SU-DHL-6 (cell line): ENCODE measurements at regions not wholly inside any gene's neighbourhood (a gene's known extent, or its start where the extent isn't known, plus 50 kb on each side); places are given as distances from the start of the nearest gene placed in this dataset.

Source experiments
- EZH2phosphoT487 ChIP-seq: fragments of 200-600 bp; sonication (generic), shearing (Covaris generic); conservative IDR thresholded peaks from 2 replicates; pipeline ENCODE4 v1.6.1; 2018; ENCODE audit warnings: mild to moderate bottlenecking, antibody characterized with exemption, low read length, moderate library complexity, mixed read lengths
- TF ChIP-seq, protein P1 (sequence below): fragments of 200-600 bp; sonication (generic); IDR thresholded peaks from one replicate; pipeline ENCODE4 v1.5.1; 2017; ENCODE audit warnings: antibody characterized with exemption, mild to moderate bottlenecking, low read length, moderate library complexity; ENCODE audit not compliant: insufficient read depth, poor library complexity, severe bottlenecking

- TF ChIP-seq, protein P1, sequence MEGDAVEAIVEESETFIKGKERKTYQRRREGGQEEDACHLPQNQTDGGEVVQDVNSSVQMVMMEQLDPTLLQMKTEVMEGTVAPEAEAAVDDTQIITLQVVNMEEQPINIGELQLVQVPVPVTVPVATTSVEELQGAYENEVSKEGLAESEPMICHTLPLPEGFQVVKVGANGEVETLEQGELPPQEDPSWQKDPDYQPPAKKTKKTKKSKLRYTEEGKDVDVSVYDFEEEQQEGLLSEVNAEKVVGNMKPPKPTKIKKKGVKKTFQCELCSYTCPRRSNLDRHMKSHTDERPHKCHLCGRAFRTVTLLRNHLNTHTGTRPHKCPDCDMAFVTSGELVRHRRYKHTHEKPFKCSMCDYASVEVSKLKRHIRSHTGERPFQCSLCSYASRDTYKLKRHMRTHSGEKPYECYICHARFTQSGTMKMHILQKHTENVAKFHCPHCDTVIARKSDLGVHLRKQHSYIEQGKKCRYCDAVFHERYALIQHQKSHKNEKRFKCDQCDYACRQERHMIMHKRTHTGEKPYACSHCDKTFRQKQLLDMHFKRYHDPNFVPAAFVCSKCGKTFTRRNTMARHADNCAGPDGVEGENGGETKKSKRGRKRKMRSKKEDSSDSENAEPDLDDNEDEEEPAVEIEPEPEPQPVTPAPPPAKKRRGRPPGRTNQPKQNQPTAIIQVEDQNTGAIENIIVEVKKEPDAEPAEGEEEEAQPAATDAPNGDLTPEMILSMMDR, result no peak
- no peak for TF ChIP-seq EZH2phosphoT487
Measured at GRCh38 chr1:194164755-194165154, 978.3 kb upstream of the B3GALT2 start.
